GM21360 (cell line): ENCODE measurements at regions not wholly inside any gene's neighbourhood (a gene's known extent, or its start where the extent isn't known, plus 50 kb on each side); places are given as distances from the start of the nearest gene placed in this dataset.

Experiments
- ATAC-seq: cut with Tn5 transposase; IDR thresholded peaks from one replicate; pipeline ENCODE4 v1.9.1; 2021; ENCODE audit warnings: mild to moderate bottlenecking, moderate library complexity; ENCODE audit not compliant: unreplicated experiment

DNA sequence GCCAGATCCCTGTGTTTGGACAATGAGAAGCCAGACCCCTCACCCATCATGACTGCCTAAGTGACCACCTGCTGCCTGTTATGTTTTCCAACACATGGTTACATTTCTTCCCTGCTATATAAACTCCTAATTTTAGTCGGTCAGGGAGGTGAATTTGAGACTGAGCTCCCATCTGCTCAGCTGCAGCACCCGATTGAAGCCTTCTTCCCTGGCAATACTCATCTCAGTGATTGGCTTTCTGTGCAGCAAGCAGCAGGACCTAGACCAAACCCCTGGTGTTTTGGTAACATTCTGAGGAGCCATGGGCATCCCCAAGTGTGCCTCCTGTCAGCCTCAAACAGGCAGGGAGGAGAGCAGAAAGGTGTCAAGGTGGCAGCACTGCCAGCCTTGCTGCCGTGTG, 141.2 kb downstream of the CD8B2 start:
- no peak for ATAC-seq

DNA sequence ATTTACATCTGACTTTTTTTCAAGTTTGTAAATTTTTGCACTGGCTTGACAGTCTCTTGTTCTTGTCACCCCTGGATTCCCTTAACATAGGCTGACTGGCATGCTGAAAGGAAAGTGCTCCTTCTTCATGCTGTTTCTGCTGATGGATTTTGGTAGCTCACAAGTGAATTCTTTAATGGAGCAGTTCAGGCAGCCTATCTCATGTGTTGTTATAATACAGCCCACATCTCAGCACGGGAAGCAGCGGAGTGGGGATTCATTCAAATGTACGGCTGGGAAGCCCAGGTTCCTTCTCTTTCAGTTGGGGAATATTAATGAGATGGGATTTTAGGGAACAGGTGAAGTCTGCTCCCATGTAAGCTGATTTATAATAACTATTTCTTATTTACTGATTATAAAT, 142.8 kb downstream of the CD8B2 start:
- ATAC-seq, result no peak

DNA sequence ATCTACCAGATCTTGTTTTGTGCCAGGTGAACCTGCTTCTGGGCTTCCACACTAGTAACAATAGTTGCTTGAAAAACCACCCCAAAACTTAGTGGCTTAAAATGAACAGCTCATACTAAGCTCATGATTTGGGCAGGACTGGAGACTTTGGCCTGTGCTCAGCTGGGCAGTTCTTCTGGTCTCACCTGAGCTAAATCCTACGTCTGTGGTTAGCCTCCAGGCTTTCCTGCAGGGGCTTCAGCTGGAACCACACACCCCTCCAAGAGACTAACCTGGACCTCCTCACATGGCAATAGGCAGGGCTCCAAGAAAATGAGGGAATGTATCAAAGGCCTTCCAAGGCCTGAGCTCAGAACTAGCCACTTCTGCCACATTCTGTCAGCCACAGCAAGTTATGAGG, 144.1 kb downstream of the CD8B2 start:
- no peak for ATAC-seq

DNA sequence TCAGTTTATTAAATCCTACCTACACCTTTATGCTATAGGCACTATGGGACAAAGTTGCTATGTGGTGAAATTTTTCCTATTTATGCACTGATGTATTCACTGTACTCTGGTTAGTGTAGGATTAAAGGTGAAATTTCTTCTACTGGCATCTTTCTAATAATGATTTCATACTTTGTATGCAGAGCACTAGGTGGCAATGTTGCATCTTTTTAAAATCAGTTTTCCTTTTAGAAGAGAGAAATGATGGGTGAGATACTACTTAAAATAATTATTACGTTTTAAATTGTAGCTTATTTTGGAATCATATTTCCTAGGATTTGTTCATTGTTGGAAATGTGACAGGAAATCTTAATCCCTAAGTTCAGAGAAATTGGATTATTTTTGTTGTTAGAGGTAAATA, 150.9 kb downstream of the CD8B2 start:
- ATAC-seq, result no peak

DNA sequence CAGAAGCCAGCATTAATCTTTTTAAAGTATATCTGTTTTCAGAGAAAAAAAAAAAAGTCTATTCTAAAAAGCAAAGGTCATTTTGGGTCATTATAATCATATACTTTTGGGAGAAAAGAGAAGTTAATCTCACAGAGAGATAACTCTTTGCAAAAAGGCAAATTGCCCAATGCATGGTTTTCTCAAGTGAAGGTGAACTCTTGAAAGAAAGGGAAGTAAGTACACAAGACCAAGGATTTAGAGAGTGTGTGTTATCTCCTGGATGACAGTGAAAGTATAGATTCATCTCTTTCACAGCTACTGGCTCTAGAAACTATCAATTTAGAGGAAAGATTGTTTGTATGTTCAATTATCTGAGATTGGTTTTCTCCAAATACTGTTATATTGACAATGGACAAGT, 151.4 kb downstream of the CD8B2 start:
- ATAC-seq, result no peak

DNA sequence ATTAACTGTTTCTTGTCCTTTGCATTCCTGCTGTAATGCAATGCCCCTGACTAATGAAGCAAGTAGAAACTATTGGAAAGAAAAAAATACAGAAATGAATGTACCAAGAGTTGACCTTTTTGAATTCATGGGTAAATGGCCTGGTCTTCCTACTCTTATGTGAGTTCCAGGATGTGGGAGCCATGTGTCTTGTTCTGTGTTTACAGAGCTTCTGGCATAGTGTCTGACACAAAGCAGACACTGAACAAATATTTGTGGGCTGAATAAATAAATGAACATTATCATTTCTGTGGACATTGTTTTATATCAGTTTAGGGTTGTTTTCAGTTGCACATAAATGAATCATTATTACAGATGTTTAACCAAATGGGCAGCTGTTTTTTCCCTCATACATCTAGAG, 155.5 kb downstream of the CD8B2 start:
- ATAC-seq, result no peak

DNA sequence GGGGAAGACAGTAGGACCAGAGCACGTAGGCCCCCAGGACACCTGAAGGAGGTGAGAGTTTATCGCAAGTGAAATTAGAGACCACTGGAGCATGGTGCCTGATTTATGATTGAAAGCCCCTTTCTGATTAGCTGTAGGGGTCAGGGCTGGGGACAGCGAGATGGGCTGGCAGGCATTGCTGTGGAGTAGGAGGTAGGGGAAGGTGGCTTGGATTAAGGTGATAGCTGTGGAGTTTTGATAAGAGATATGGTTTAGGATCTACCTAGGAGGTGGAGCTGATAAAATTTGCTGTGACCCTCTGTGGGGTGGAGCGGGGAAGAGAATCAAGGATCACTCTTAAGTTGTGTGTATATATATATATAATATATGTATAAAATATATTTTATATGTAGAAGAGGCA, 157.5 kb downstream of the CD8B2 start:
- no peak for ATAC-seq

DNA sequence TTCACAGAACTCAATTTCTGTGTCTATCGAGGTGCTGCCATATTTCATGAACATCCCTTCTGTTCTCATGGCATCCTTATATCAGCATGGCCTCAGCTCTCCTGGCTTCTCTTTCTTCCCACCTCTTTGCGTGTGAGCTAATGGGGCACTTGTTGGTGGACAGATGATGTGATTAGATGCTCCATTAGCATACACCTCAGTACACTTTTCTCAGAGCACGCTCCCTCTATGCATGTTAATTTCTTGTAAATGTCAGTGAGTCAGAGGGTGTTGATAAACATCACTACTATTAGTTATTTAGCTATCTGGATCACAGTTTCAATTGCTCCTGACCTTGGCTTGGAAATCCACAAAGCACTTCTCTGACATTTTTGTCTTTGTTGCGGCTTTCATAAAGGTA, 159.4 kb downstream of the CD8B2 start:
- no peak for ATAC-seq

DNA sequence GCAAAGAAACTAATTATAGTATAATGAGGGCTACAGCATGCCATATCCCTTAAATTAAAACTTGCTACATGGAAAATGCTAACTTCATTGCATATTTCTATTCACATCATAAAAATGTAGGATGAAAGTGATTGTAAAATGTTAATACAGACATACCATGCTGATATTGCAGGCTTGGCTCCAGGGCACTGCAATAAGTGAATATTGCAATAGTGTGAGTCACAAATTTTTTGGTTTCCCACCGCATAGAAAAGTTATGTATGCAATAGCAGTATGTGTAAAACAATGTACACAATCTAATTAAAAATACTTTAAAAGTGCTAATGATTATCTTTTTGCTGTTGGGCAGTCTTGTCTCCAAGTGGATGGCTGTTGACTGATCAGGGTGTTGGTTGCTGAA, 162.1 kb downstream of the CD8B2 start:
- ATAC-seq, result no peak

DNA sequence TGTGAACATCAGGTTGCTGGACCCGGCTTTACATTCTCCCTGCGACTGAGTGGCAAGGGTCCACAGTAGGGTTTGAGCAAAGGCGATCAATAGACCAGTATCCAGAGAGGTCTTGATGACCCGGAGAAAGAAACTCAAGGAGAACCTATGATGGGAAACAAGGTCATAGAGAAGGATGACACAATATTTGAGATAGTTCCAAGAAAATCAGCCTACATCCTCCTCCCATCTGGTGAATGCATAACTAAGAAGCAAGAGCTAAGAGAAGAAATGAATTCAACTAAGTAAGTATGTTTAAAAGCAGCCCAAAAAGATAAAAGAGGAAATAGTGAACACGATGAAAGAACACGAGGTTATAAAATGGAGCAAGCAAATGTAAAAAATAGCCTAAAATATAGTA, 166.3 kb downstream of the CD8B2 start:
- ATAC-seq, result no peak

DNA sequence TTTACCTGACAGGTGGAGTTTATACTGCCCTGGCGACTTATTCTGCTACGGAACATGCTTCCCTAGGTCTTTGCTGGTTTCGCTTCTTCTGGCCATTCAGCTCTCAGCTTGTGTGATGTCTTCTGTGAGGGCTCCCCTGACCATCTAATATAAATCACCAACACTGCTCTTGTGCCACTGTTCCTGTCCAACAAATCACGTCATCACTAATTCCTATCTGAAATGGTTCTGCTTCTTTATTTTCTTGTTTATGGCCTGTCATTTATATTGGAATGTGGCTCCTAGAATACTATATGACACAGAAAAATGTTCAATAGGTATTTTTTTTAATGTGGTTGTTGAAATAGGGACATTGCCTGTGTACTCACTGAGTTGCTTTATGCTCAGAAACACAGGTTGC, 171.5 kb downstream of the CD8B2 start:
- ATAC-seq, result no peak

DNA sequence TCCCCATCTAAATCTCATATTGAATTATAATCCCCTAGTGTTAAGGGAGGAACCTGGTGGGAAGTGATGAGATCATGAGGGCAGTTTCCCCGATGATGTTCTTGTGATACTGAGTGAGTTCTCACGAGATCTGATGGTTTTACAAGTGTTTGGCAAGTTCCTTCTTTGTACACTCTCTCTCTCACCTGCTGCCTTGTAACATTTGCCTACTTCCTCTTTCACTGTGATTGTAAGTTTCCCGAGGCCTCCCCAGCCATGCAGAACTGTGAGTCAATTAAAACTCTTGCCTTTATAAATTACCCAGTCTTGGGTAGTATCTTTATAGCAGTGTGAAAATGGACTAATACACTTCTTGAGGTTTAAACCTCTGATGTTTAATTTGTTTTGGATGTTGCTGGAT, 177.5 kb downstream of the CD8B2 start:
- ATAC-seq, result peak; percentile 88

DNA sequence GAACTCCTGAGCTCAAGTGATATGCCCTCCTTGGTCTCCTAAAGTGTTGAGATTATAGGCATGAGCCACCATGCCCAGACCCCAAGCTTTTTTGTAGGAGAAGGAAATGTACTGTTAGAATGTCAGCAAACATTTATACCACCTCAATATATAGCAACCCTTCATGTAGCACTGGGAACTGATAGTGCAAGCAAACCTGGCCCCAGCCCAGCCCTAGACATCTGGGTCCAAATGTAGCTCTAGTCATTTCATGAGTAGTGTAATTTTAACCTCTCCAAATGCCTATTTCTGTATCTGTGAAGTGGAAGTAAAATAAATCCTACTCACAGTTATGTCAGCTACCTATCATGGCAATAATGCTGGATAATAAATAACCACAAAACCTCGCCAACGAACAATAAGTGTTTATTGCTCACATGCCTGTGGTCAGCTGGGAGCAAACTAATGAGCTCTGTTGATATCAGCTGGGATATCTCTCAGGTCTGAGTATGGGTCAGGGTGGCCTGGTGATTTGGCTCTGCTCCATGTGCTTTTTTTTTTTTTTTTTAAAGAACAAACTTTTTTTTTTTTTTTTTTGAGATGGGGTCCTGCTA, 180.4 kb downstream of the CD8B2 start:
- no peak for ATAC-seq

DNA sequence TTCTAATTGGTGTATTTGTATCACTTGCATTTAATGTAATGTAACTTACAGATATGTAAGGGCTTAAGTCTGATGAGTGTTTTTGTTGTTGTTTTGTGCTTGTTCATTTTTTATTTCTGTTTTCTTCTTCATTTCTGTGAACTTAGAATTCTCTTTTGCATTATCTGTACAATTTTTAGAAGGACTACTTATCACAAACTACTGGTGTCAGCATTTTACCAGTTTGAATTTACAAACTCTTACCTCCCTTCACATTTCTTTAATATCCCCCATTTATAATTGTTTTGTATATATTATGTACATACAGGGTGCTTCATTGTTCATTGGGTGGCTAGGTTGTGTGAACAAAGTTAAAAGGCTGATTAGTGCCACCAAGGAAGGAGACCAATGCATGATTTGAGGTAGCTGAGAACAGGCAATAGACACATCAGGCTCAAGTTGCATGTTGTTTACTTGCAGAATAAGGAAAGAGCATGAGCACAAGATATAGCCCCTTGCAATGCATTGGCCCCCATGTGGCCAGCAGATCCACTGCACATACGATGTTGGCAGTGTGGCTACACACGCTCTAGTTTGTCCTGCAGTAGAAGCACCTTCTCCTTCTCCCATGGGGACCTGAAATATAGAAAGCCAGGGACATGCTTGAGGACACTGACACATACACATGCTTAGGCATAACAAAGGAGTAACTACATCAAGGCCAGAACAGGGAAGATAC, 198.2 kb downstream of the CD8B2 start:
- ATAC-seq, result no peak

DNA sequence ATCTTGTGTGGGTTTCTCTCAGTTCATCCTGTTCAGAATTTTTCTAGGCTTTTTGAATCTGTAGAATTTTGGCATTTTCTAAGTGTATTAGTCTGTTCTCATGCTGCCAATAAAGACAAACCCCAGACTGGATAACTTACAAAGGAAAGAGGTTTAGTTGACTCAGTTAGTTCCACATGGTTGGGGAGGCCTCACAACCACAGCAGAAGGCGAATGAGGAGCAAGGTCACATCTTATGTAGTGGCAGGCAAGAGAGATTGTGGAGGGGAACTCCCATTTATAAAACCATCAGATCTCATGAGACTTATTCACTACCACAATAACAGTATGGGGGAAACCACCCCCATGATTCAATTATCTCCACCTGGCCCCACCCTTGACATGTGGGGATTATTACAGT, 199.2 kb downstream of the ST6GAL2 start:
- no peak for ATAC-seq

DNA sequence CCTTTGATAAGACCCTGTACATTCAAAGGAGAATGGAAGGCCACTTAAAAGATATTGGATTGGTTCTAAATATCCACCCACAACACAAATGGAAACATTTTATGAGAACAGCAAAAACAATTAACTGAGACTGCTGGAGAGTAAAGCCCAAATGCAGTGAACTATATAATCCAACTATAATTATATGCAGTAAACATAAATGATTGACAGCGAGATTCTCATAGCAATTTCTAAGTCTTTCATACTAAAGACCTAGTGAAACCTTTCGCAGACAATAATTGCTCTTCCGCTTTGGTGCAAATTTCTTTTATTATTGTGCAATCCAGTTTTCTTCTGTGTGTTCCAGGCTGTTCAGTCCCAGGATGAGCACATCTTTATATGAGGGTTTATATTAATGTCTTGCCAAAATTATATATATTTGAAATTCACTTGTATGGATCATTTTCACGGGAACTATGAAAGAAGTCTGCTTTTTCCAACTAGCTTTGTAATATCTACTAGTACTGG, 190.9 kb downstream of the ST6GAL2 start:
- ATAC-seq, result no peak

DNA sequence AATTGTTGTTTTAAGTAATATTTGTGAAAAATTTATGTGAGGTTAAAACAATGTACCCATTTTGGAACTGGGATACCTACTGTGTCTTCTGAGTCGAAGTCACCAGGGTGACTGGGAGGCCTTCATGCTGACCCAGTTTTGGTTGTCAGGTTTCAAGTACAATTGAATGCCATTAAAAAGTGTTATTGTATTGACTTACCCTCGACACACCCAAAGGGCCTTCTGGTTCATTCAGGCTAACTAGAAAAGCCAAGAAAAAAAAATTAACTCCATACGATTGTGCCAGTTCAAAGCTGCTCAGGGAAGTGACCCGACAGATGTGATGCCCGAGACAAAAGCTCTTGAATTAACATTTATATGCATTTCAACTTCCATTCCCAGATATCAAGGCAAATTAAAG, 190.0 kb downstream of the ST6GAL2 start:
- no peak for ATAC-seq

DNA sequence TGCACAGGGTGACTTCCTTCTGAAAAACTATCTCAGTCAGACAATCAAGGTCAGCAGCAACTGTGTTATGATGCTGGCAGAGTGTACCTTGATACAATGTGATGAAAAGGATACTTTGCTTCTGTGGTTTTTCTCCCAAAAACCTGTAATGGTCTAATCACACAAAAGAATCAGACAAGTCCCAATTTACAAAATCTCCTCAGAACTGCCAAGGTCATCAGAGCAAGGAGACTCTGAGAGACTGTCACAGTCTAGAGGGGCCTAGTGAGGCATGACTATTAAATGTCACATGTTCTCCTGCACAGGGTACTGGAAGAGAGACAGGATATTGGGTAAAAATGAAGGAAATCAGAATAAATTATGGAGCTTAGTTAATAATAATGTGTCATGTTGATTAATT, 185.4 kb downstream of the ST6GAL2 start:
- no peak for ATAC-seq

DNA sequence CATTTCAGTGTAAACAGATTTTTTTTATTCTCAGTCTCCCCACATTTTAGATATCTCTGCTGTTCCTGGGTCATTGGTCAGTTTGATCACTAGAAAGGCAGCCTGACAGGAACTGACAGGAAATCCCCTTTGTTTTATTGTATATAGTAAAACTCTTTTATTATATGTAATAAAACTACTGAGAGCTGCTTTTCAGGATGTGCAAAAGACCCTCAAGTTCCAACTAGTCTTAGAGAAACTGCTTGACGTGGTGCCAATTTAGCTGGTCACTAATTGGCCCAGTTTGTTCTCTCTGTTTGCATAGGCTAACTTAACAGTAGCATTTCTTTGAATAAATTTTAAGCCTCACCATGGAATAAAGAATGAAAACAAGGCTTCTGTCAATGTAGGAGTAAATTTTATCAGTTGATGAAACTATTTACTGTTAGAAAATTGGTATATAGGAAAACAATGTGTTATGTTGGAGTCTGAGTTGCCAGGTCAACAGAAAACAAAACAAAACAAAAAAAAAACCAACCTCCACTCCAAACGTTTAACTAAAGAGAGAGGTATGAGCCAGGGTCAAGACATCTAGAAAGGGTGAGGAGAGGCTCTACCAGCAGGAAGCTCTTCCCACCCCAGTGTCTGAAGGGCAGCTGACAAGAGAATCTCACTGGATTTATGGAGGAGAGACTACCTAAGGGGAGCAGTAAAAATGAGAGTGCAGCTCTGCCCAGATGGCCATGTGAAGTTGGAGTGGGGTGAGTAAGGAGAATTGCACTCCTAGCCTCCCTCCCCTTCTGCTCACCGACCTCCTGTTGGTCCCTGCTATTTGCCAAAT, 184.6 kb downstream of the ST6GAL2 start:
- no peak for ATAC-seq

DNA sequence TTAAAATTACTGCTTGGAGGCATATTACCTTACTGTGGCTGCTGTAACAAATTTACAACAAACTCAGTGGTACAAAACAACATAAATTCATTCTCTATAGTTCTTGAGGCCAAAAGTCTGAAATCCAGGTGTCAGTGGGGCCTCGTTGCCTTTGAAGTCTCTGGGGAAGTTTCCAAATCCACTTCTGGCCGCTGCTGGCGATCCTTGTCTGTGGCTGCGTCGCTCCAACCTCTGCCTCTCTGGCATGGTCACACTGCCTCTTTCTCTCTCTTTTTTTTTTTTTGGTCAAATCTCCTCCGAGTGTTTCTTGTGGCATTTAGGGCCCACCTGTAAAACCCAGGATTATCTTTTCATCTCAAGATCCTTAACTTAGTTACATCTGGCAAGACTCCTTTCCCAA, 182.8 kb downstream of the ST6GAL2 start:
- ATAC-seq, result no peak

DNA sequence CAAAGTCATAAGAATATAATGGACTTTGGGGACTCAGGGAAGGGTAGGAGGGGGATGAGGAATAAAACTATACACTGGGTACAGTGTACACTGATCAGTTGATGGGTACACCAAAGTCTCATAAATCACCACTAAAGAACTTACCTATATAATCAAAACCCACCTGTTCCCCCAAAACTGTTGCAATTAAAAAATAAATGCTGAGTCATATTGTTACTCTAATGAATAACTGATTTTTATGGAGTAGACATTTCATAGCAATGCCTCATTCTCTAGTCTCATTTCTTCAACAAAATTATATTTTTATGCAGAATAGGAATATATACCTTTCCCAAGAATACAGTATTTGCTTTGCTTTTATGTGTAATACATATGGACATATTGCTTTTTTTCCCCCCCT, 181.2 kb downstream of the ST6GAL2 start:
- no peak for ATAC-seq

DNA sequence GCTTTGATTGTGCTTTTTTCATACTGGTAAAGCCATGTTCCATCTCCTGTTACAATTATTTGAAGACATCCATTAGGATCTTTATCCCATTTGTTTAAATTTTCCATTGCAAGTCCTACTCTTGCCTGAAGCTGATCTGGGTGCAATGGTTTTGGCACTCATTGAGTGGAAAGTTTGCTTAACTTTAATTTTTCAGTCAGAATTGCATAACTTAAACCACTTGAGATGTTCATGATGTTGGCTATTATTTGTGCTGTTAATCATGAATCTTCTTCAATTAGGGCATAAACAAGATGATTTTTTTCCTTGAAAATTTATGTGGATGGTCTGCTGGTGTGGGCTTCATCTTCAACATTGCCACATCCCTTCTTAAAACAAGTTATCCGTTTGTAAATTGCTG, 180.1 kb downstream of the ST6GAL2 start:
- no peak for ATAC-seq
